Activated naive CD8-positive, alpha-beta T cell treated with anti-CD3 and anti-CD28 coated beads, Interleukin-2, amount 10 ng/mL, durations not matched to agents 7 days and 5 days (primary cell): ENCODE measurements at regions not wholly inside any gene's neighbourhood (a gene's known extent, or its start where the extent isn't known, plus 50 kb on each side); places are given as distances from the start of the nearest gene placed in this dataset.

Experiments
- ATAC-seq: fragments of 150-1000 bp; cut with Tn5 transposase; one replicate; pipeline ENCODE4 v1.10.0; 2021; ENCODE audit warnings: low read depth, moderate library complexity
- POLR2A ChIA-PET: fragments of 350-600 bp; sonication (Branson Sonifier 250); formaldehyde crosslinking; loops from one replicate; lab custom pipeline; 2021; ENCODE audit warnings: antibody characterized with exemption; lab: Charles Lee
- DNase-seq: peaks from one replicate; pipeline ENCODE4 v3.0.0; 2021
- H3K27ac Mint-ChIP-seq: one replicate; pipeline ENCODE4 v1.8.0; 2022; ENCODE audit warnings: mild to moderate bottlenecking, mixed read lengths
- H3K27me3 Mint-ChIP-seq: one replicate; pipeline ENCODE4 v1.8.0; 2022; ENCODE audit warnings: mild to moderate bottlenecking, moderate library complexity, mixed read lengths
- H3K36me3 Mint-ChIP-seq: one replicate; pipeline ENCODE4 v1.8.0; 2021; ENCODE audit warnings: mild to moderate bottlenecking, mixed read lengths
- H3K4me1 Mint-ChIP-seq: one replicate; pipeline ENCODE4 v1.8.0; 2021; ENCODE audit warnings: mixed read lengths
- H3K4me3 Mint-ChIP-seq: one replicate; pipeline ENCODE4 v1.8.0; 2022; ENCODE audit warnings: mild to moderate bottlenecking, moderate library complexity, mixed read lengths
- H3K9me3 Mint-ChIP-seq: one replicate; pipeline ENCODE4 v1.8.0; 2021; ENCODE audit warnings: mixed read lengths

GRCh38 chr18:78900938-78901909 lies 78.4 kb upstream of the SALL3 start:
- Mint-ChIP-seq H3K4me3 (no peak overlapping the region), H3K27ac (no peak overlapping the region), H3K4me1 (no peaks in the 10 kb centered on the region), H3K27me3 (no peaks in the 10 kb centered on the region), H3K9me3 (peaks cover 5% of the 10 kb centered on the region), H3K36me3 (no peaks in the 10 kb centered on the region)
- ATAC-seq = no peak
- DNase-seq = no peak
- POLR2A ChIA-PET = no interaction called here

GRCh38 chr18:78901923-78902794 lies 77.5 kb upstream of the SALL3 start:
- Mint-ChIP-seq H3K9me3 (peaks cover 5% of the 10 kb centered on the region), H3K27me3 (no peaks in the 10 kb centered on the region), H3K27ac (no peak overlapping the region), H3K36me3 (no peaks in the 10 kb centered on the region), H3K4me3 (no peak overlapping the region), H3K4me1 (no peaks in the 10 kb centered on the region)
- POLR2A ChIA-PET = no interaction called here
- ATAC-seq = no peak
- DNase-seq = no peak

GRCh38 chr18:78902795-78903435 lies 76.7 kb upstream of the SALL3 start:
- ATAC-seq (no peak), DNase-seq (no peak)
- Mint-ChIP-seq H3K36me3 (no peaks in the 10 kb centered on the region), H3K27me3 (no peaks in the 10 kb centered on the region), H3K9me3 (peaks cover 5% of the 10 kb centered on the region), H3K27ac (no peak overlapping the region), H3K4me3 (no peak overlapping the region), H3K4me1 (no peaks in the 10 kb centered on the region)
- POLR2A ChIA-PET = no interaction called here

GRCh38 chr18:78903436-78904178 lies 76.0 kb upstream of the SALL3 start:
- POLR2A ChIA-PET = no interaction called here
- ATAC-seq (no peak), DNase-seq (no peak)
- H3K4me1 Mint-ChIP-seq = no peaks in the 10 kb centered on the region
- no peak overlapping the region for H3K27ac Mint-ChIP-seq
- H3K36me3 Mint-ChIP-seq = no peaks in the 10 kb centered on the region
- no peaks in the 10 kb centered on the region for H3K27me3 Mint-ChIP-seq
- H3K9me3 Mint-ChIP-seq = peaks cover 4% of the 10 kb centered on the region
- H3K4me3 Mint-ChIP-seq = no peak overlapping the region

- H3K4me1 Mint-ChIP-seq = no peaks in the 10 kb centered on the region
- H3K36me3 Mint-ChIP-seq = no peaks in the 10 kb centered on the region
- no peak for ATAC-seq
- H3K4me3 Mint-ChIP-seq = no peak overlapping the region
- no peaks in the 10 kb centered on the region for H3K27me3 Mint-ChIP-seq
- peaks cover under 1% of the 10 kb centered on the region for H3K9me3 Mint-ChIP-seq
- POLR2A ChIA-PET = no interaction called here
- DNase-seq = no peak
- H3K27ac Mint-ChIP-seq = no peak overlapping the region
Observed at GRCh38 chr18:78904179-78904531, 75.5 kb upstream of the SALL3 start.

GRCh38 chr18:78905334-78905733 lies 74.3 kb upstream of the SALL3 start:
- Mint-ChIP-seq H3K36me3 (no peaks in the 10 kb centered on the region), H3K27me3 (no peaks in the 10 kb centered on the region), H3K9me3 (no peaks in the 10 kb centered on the region), H3K4me1 (no peaks in the 10 kb centered on the region), H3K27ac (no peak overlapping the region), H3K4me3 (no peak overlapping the region)
- POLR2A ChIA-PET = no interaction called here
- no peak for DNase-seq
- ATAC-seq = no peak

GRCh38 chr18:78906066-78906465 lies 73.6 kb upstream of the SALL3 start:
- POLR2A ChIA-PET = no interaction called here
- Mint-ChIP-seq H3K27ac (no peak overlapping the region), H3K27me3 (no peaks in the 10 kb centered on the region), H3K4me3 (no peak overlapping the region), H3K4me1 (no peaks in the 10 kb centered on the region), H3K9me3 (no peaks in the 10 kb centered on the region), H3K36me3 (no peaks in the 10 kb centered on the region)
- DNase-seq = no peak
- ATAC-seq = no peak

GRCh38 chr18:78908462-78909260 lies 71.0 kb upstream of the SALL3 start:
- DNase-seq = no peak
- Mint-ChIP-seq H3K4me1 (no peaks in the 10 kb centered on the region), H3K9me3 (no peaks in the 10 kb centered on the region), H3K36me3 (no peaks in the 10 kb centered on the region), H3K27ac (no peak overlapping the region), H3K4me3 (no peak overlapping the region), H3K27me3 (no peaks in the 10 kb centered on the region)
- POLR2A ChIA-PET = no interaction called here
- no peak for ATAC-seq

GRCh38 chr18:78911751-78912283 lies 67.8 kb upstream of the SALL3 start:
- H3K27me3 Mint-ChIP-seq = no peaks in the 10 kb centered on the region
- ATAC-seq (no peak), DNase-seq (no peak)
- no peaks in the 10 kb centered on the region for H3K4me1 Mint-ChIP-seq
- H3K36me3 Mint-ChIP-seq = no peaks in the 10 kb centered on the region
- peaks cover 2% of the 10 kb centered on the region for H3K9me3 Mint-ChIP-seq
- no peak overlapping the region for H3K4me3 Mint-ChIP-seq
- POLR2A ChIA-PET = interaction anchor here (0.6 kb wide), 1 partner anchor 758 kb away, joined by 3 read pairs; no protein-coding TSS in a partner anchor
- no peak overlapping the region for H3K27ac Mint-ChIP-seq

- H3K27ac Mint-ChIP-seq = no peak overlapping the region
- POLR2A ChIA-PET = interaction anchor here (0.6 kb wide), 1 partner anchor 757 kb away, joined by 3 read pairs; no protein-coding TSS in a partner anchor
- no peaks in the 10 kb centered on the region for H3K4me1 Mint-ChIP-seq
- no peaks in the 10 kb centered on the region for H3K36me3 Mint-ChIP-seq
- ATAC-seq (no peak), DNase-seq (no peak)
- no peak overlapping the region for H3K4me3 Mint-ChIP-seq
- H3K27me3 Mint-ChIP-seq = no peaks in the 10 kb centered on the region
- H3K9me3 Mint-ChIP-seq = peaks cover 5% of the 10 kb centered on the region
Observed at GRCh38 chr18:78912336-78912735, 67.3 kb upstream of the SALL3 start.

- Mint-ChIP-seq H3K4me3 (no peak overlapping the region), H3K9me3 (peaks cover 6% of the 10 kb centered on the region), H3K27me3 (no peaks in the 10 kb centered on the region), H3K36me3 (no peaks in the 10 kb centered on the region), H3K4me1 (no peaks in the 10 kb centered on the region), H3K27ac (no peak overlapping the region)
- ATAC-seq (no peak), DNase-seq (no peak)
- POLR2A ChIA-PET = no interaction called here
Observed at GRCh38 chr18:78912844-78913243, 66.8 kb upstream of the SALL3 start.

GRCh38 chr18:78913395-78913794 lies 66.2 kb upstream of the SALL3 start:
- no peaks in the 10 kb centered on the region for H3K4me1 Mint-ChIP-seq
- no peak for ATAC-seq
- DNase-seq = no peak

More at GRCh38 chr18:78913395-78913794, 66.2 kb upstream of the SALL3 start:
- Mint-ChIP-seq H3K36me3 (no peaks in the 10 kb centered on the region), H3K27me3 (no peaks in the 10 kb centered on the region), H3K4me3 (no peak overlapping the region), H3K27ac (no peak overlapping the region), H3K9me3 (peaks cover 8% of the 10 kb centered on the region)
- POLR2A ChIA-PET = no interaction called here
